Peyer's patch (tissue), 4 donors: ENCODE measurements at regions not wholly inside any gene's neighbourhood (a gene's known extent, or its start where the extent isn't known, plus 50 kb on each side); places are given as distances from the start of the nearest gene placed in this dataset.

Experiments used
- DNase-seq, 3 donors: peaks; one replicate each; pipeline ENCODE4 v3.0.0-alpha.2; 2017 to 2019
- H3K27ac ChIP-seq, 4 donors: fragments of 200-600 bp; sonication (generic); one replicate each; pipeline ENCODE4 v1.5.1; 2016 to 2019
- H3K27me3 ChIP-seq, 2 donors: fragments of 200-600 bp; sonication (generic); one replicate each; pipeline ENCODE4 v1.5.1; 2019
- H3K36me3 ChIP-seq, 3 donors: fragments of 200-600 bp; sonication (generic); one replicate each; pipeline ENCODE4 v1.5.1; 2016 to 2019
- H3K4me1 ChIP-seq, 4 donors: fragments of 200-600 bp; sonication (generic); one replicate each; pipeline ENCODE4 v1.5.1; 2016 to 2019
- H3K4me3 ChIP-seq, 4 donors: fragments of 200-600 bp; sonication (generic); 1 replicate in 3 of 4; 2 replicates in 1 of 4; pipeline ENCODE4 v1.5.1; 2016 to 2019; ENCODE audit warnings: mild to moderate bottlenecking in 1 of 4
- H3K9me3 ChIP-seq, 4 donors: fragments of 200-600 bp; sonication (generic); one replicate each; pipeline ENCODE4 v1.5.1; 2016 to 2019; ENCODE audit warnings: mild to moderate bottlenecking in 1 of 4
- CTCF ChIP-seq, 6 experiments: fragments of 450-650 bp in 4 of 6; fragments of 200-600 bp in 2 of 6; sonication (generic) in 1 of 6; IDR thresholded peaks; one replicate each; pipeline ENCODE4 v1.5.1; 2017 to 2019; ENCODE audit warnings: antibody characterized with exemption in 6 of 6, mild to moderate bottlenecking in 3 of 6, moderate library complexity in 1 of 6
- POLR2A ChIP-seq, 2 donors: fragments of 450-650 bp; IDR thresholded peaks; one replicate each; pipeline ENCODE4 v1.5.1; 2017; ENCODE audit warnings: antibody characterized with exemption in 2 of 2, mild to moderate bottlenecking in 2 of 2, moderate library complexity in 2 of 2

DNA sequence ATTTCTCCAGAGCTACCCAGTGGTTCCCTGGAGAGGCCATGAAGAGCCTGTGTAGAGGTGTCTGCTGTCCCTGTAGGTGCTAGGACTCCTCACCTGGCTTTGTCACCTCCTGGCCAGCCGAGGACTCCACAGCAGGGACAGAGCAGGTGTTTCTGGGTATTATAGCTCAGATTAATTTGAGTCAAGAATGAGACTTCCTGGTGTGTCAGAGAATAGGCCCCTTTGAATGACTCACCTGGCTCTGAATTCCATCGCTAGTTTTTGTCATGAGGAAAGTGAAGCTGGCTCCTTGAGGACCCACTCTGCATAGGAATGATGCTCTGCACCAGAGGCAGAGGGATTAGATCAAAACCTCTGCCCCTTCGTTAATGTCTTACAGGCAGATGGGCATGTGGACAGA lies 167.5 kb upstream of the TOPAZ1 start:
- no peak for TF ChIP-seq POLR2A (IDR thresholded peaks at IDR 0.05)
- no peak for DNase-seq
- H3K36me3 ChIP-seq = no peaks in the 10 kb centered on the region
- no peaks in the 10 kb centered on the region for H3K9me3 ChIP-seq
- H3K27ac ChIP-seq = no peak overlapping the region
- H3K27me3 ChIP-seq = no peaks in the 10 kb centered on the region
- no peak overlapping the region for H3K4me3 ChIP-seq
- H3K4me1 ChIP-seq = no peaks in the 10 kb centered on the region

- DNase-seq = no peak
- Histone ChIP-seq H3K4me3 (no peak overlapping the region), H3K27ac (no peak overlapping the region), H3K4me1 (no peaks in the 10 kb centered on the region), H3K27me3 (no peaks in the 10 kb centered on the region), H3K9me3 (no peaks in the 10 kb centered on the region), H3K36me3 (no peaks in the 10 kb centered on the region)
- TF ChIP-seq CTCF (IDR thresholded peaks at IDR 0.05) (no peak), POLR2A (IDR thresholded peaks at IDR 0.05) (no peak)
These were observed 165.4 kb upstream of the TOPAZ1 start for GRCh38 chr3:44076221-44076829.

DNA sequence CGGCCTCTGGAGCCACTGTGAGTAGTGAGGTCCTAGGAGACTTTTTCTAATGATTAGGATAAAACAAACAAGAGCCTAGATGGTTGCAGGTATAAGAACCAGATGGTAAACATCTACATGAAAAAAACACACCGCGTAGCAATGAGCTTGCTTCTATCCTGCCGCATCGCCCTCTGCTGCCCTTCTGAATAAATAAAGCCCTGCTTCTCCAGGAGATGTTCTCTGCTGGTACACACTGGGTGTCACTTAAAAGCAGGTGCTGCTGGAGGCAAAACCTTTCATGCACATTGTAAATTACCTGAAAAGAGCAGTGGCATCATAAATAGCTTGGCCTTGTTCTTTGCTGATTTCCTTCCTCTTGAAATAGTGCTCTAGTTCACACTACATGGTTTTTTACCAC lies 164.4 kb upstream of the TOPAZ1 start:
- Histone ChIP-seq H3K27ac (no peak overlapping the region), H3K4me1 (no peaks in the 10 kb centered on the region), H3K9me3 (no peaks in the 10 kb centered on the region), H3K4me3 (no peak overlapping the region), H3K27me3 (no peaks in the 10 kb centered on the region), H3K36me3 (no peaks in the 10 kb centered on the region)
- TF ChIP-seq CTCF (IDR thresholded peaks at IDR 0.05) (no peak), POLR2A (IDR thresholded peaks at IDR 0.05) (no peak)
- no peak for DNase-seq

DNA sequence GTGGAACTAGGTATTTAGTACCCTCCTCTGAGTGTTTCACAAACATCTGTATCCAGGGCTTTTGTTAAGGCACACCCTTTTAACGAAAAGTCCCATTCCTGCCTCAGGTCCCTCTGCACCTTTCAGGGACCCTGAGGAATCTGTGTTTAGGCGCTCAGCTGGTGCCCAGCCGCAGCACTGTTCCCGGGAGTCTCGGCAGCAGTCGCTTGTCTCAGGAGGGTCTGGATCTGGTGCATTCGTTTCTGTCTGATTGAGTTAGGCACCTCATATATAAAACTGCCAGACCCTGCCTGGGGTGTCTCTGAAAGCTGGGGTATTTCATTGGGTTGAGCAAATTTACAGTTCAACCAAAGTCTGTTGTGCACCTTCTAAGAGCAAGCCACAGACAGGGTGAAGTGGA lies 162.8 kb upstream of the TOPAZ1 start:
- DNase-seq = no peak
- no peak for TF ChIP-seq CTCF (IDR thresholded peaks at IDR 0.05)
- no peak for TF ChIP-seq POLR2A (IDR thresholded peaks at IDR 0.05)
- H3K9me3 ChIP-seq = no peaks in the 10 kb centered on the region
- H3K27me3 ChIP-seq = no peaks in the 10 kb centered on the region
- no peaks in the 10 kb centered on the region for H3K4me1 ChIP-seq
- no peak overlapping the region for H3K4me3 ChIP-seq
- H3K27ac ChIP-seq = no peak overlapping the region
- no peaks in the 10 kb centered on the region for H3K36me3 ChIP-seq

DNA sequence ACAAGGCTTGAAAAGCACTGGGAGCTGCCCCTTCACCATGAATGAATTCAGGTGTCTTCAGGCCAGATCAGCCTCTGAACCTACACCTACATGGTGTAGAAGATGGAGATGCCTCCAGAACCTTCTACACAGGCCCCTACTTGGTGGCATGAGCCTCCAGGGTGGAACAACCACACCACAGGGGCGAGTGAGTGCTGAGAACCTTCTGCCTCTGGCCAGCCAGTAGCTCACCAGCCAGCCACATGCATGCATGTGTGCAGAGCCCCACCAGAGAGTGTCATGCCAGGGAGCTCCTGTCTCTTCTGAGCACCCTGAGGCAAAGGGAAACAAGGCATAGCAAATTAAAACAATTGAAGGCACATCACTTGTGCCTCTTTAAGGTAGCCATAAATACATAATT lies 161.8 kb upstream of the TOPAZ1 start:
- no peaks in the 10 kb centered on the region for H3K4me1 ChIP-seq
- no peaks in the 10 kb centered on the region for H3K27me3 ChIP-seq
- DNase-seq = no peak
- no peak overlapping the region for H3K27ac ChIP-seq
- H3K36me3 ChIP-seq = no peaks in the 10 kb centered on the region
- H3K9me3 ChIP-seq = no peaks in the 10 kb centered on the region
- TF ChIP-seq POLR2A (IDR thresholded peaks at IDR 0.05) = no peak
- TF ChIP-seq CTCF (IDR thresholded peaks at IDR 0.05) = no peak
- no peak overlapping the region for H3K4me3 ChIP-seq

DNA sequence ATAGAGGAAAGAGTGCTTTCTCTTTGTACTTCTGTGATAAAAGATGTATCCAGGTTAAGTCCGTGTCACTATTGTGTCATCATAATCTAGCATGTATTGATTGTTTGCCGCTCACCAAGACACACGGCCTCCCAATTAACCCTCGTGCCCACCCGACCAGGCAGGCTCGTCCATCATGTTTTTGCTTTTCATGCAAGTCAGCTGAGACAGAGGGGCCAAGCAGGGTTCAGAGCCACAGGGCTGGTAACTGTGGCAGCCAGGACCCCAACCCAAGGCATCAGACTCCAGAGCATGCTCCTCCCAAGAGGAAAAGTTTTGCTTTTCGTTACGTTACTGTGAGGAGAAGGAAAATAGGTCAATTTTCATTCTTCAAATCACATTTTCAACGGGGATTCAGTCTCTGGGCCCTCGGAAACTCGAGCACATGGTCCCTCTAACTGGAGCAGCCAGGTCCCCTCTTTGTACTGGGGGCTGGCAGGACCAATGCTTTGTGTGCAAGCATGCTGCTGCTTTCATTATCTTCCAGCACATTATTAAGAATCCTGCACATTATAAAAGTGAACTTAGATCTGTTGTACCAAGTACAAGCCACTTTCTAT lies 161.1 kb upstream of the TOPAZ1 start:
- no peaks in the 10 kb centered on the region for H3K9me3 ChIP-seq
- H3K4me1 ChIP-seq = no peaks in the 10 kb centered on the region
- TF ChIP-seq POLR2A (IDR thresholded peaks at IDR 0.05) (no peak), CTCF (IDR thresholded peaks at IDR 0.05) (no peak)
- H3K27me3 ChIP-seq = no peaks in the 10 kb centered on the region
- H3K36me3 ChIP-seq = no peaks in the 10 kb centered on the region
- DNase-seq = no peak
- no peak overlapping the region for H3K27ac ChIP-seq
- H3K4me3 ChIP-seq = no peak overlapping the region
